ENCODE measurements at regions not wholly inside any gene's neighbourhood (a gene's known extent, or its start where the extent isn't known, plus 50 kb on each side); places are given as distances from the start of the nearest gene placed in this dataset.
"Not testable (repeated sequence)": the region's sequence is repeated elsewhere in the genome, so short reads cannot be mapped to it uniquely, and the experiment has no call there.

GRCh38 chr19:28333909-28334308 is 879.0 kb downstream of the UQCRFS1 start:
- DNase-seq, result no peak

- no peak for DNase-seq
These were observed 880.1 kb downstream of the UQCRFS1 start for GRCh38 chr19:28332886-28333285.

GRCh38 chr19:28332351-28332750 is 880.6 kb downstream of the UQCRFS1 start:
- no peak for DNase-seq

- DNase-seq, result no peak
These were observed 881.4 kb downstream of the UQCRFS1 start for GRCh38 chr19:28331596-28331995.

GRCh38 chr19:28330831-28331230 is 882.1 kb downstream of the UQCRFS1 start:
- DNase-seq, result no peak

- DNase-seq, result no peak
These were observed 883.5 kb downstream of the UQCRFS1 start for GRCh38 chr19:28329429-28329828.

- no peak for DNase-seq
These were observed 885.0 kb downstream of the UQCRFS1 start for GRCh38 chr19:28327905-28328304.

- no peak for DNase-seq
These were observed 886.2 kb downstream of the UQCRFS1 start for GRCh38 chr19:28326746-28327145.

- DNase-seq, result no peak
These were observed 888.5 kb downstream of the UQCRFS1 start for GRCh38 chr19:28324275-28325060.

GRCh38 chr19:28322945-28323344 is 890.0 kb downstream of the UQCRFS1 start:
- DNase-seq, result no peak

GRCh38 chr19:28322491-28322890 is 890.5 kb downstream of the UQCRFS1 start:
- DNase-seq, result no peak

GRCh38 chr19:28319918-28320317 is 893.0 kb downstream of the UQCRFS1 start:
- DNase-seq, result no peak

- DNase-seq, result no peak
These were observed 893.7 kb downstream of the UQCRFS1 start for GRCh38 chr19:28319227-28319626.

- DNase-seq, result no peak
These were observed 894.3 kb downstream of the UQCRFS1 start for GRCh38 chr19:28318469-28319179.

- DNase-seq, result no peak
These were observed 896.5 kb downstream of the UQCRFS1 start for GRCh38 chr19:28316464-28316863.

GRCh38 chr19:28314756-28315155 is 898.2 kb downstream of the UQCRFS1 start:
- no peak for DNase-seq

- no peak for DNase-seq
These were observed 898.7 kb downstream of the UQCRFS1 start for GRCh38 chr19:28314287-28314686.

GRCh38 chr19:28313633-28314032 is 899.3 kb downstream of the UQCRFS1 start:
- no peak for DNase-seq

GRCh38 chr19:28312269-28312668 is 900.7 kb downstream of the UQCRFS1 start:
- DNase-seq, result no peak

- not testable (repeated sequence) for DNase-seq
These were observed 902.1 kb downstream of the UQCRFS1 start for GRCh38 chr19:28310829-28311228.

GRCh38 chr19:28309070-28309469 is 903.9 kb downstream of the UQCRFS1 start:
- DNase-seq, result no peak

GRCh38 chr19:28307963-28308362 is 905.0 kb downstream of the UQCRFS1 start:
- DNase-seq, result no peak

- no peak for DNase-seq
These were observed 905.5 kb downstream of the UQCRFS1 start for GRCh38 chr19:28307487-28307886.

GRCh38 chr19:28305513-28305912 is 907.4 kb downstream of the UQCRFS1 start:
- no peak for DNase-seq
